GM12874 (cell line): ENCODE measurements at regions not wholly inside any gene's neighbourhood (a gene's known extent, or its start where the extent isn't known, plus 50 kb on each side); places are given as distances from the start of the nearest gene placed in this dataset.

Experiments used
- TF ChIP-seq, protein P1 (sequence below): IDR thresholded peaks from 2 replicates; pipeline ENCODE4 v1.5.1; 2011; ENCODE audit warnings: low read depth, mild to moderate bottlenecking, control low read depth, low read length, moderate library complexity; ENCODE audit not compliant: insufficient read depth

DNA sequence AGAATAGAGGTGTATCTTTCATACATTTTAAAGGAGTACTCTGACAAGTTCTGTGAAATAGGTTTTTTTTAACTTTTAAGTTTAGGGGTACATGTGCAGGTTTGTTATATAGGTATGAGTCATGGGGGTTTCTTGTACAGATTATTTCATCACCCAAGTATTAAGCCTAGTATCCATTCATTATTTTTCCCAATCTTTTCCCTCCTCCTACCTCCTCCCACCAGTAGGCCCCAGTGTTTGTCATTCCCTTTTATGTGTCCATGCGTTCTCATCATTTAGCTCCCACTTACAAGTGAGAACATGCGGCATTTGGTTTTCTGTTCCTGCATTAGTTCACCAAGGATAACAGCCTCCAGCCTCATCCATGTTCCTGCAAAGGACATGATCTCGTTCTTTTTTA lies 175.5 kb downstream of the CYB561 start:
- TF ChIP-seq, protein P1, sequence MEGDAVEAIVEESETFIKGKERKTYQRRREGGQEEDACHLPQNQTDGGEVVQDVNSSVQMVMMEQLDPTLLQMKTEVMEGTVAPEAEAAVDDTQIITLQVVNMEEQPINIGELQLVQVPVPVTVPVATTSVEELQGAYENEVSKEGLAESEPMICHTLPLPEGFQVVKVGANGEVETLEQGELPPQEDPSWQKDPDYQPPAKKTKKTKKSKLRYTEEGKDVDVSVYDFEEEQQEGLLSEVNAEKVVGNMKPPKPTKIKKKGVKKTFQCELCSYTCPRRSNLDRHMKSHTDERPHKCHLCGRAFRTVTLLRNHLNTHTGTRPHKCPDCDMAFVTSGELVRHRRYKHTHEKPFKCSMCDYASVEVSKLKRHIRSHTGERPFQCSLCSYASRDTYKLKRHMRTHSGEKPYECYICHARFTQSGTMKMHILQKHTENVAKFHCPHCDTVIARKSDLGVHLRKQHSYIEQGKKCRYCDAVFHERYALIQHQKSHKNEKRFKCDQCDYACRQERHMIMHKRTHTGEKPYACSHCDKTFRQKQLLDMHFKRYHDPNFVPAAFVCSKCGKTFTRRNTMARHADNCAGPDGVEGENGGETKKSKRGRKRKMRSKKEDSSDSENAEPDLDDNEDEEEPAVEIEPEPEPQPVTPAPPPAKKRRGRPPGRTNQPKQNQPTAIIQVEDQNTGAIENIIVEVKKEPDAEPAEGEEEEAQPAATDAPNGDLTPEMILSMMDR, result no peak

DNA sequence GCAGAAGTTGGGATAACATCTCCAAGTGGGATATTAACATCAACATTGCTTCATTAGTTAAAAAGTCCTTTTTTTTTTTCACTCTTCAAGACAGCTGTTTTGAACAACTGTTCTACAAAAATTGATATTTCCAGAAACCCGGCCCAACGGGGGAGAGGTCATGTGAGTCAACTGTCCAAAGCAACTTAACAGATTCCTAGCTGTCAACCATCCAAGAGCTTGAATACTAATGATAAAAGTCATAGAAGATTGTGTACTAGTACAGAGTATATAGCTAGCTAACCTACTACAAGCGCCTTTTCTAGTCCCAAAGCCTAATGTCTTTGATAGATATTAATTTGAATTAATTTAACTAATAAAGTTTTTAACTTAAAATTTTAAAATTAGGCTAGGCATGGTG lies 172.0 kb downstream of the CYB561 start:
- TF ChIP-seq, protein P1, result no peak

DNA sequence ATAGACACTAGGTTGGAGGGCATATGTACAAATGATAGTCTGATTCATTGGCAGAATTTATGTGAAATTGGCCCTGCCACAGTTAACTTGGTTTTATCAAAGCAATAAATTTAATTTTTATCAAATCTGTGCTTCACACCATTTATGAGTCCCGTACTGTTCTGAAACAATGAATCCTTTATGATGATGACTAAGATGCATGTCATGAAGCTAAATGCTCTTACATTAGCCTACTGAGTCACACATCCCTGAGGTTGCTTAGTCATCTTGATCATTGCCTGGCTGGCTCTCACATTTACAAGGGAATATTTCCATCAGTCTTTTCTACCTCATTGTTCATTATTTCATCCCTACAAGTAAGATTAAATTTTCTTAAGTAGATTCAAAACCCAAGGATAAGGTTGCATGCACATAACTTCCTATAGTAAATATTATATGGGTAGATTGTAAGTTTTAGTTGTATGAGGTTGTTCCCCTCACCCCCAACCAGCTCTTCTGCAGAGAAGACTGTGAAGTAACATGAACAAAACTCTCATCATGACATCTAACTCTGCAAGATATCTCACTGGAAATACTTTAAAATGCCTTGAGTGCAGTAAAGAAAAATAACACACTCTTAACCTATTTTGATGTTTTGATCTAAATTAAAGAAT lies 170.7 kb downstream of the CYB561 start:
- TF ChIP-seq, protein P1, result no peak

DNA sequence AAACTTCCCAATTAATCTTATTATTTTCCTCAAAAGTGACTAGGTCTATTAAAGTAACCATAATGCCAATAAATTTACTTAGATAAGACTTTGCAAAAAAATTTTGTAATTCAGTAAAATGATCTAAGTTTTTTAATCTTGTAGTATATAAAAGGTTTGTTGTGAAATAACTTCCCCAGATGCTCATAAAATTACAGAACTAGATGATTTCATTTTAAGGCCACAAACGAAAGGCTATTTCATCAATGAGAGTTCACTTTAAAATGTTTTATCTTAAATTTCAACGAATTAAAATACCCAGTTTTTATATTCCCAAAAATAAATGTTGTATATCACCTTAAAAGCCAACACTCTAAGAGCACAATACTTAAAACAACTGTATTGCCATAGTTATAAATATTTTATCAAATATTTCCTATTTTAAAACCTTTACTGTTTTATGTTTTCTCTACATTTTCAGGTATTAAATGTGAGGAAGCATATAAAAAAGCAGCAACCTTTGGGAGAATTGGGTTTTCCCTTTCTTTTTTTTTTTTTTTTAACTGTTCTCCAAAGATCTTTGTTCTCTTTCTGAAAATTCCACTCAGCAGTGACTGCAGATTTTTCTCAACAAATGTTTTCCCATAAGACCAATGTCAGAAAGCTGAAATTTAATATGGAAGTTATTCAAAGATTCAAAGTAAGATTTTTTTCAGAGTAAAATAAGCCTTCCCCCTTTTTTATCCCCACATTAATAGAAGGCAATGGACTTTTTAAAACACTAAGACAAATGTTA lies 169.9 kb downstream of the CYB561 start:
- TF ChIP-seq, protein P1, result no peak

DNA sequence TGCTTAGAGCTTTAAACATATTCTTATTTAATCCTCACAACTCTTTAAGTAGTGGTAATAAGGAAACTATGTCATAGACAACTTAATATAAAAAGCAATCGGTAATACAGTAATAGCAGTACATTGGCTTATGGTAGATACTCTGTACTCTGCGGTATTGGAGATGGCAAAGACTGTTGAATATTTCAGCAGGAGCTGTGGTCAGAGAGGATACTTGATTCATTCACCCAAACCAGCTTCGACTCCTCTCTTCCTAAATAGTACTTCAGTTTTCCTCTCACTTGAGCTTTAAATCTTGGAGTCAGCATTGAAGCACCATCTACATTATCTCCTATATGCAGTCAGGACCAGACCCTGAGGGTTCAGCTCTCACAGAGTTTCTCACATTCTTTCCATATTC lies 169.3 kb downstream of the CYB561 start:
- TF ChIP-seq, protein P1, result no peak

DNA sequence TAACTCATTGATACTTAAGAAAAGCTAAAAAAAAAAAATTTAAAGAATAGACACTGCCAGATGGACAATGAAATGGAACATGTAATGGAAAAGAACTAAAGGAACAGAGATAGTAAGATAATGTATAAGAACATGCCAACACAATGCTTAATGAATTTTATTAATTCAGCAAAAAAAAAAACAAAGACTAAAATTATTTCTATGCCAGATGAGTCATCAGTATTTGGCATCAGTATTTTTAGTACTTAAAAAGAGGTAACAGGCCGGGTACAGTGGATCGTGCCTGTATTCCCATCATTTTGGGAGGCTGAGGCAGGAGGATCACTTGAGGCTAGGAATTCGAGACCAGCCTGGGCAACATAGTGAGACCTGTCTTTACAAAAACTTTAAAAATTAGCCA lies 168.5 kb downstream of the CYB561 start:
- TF ChIP-seq, protein P1, result no peak

DNA sequence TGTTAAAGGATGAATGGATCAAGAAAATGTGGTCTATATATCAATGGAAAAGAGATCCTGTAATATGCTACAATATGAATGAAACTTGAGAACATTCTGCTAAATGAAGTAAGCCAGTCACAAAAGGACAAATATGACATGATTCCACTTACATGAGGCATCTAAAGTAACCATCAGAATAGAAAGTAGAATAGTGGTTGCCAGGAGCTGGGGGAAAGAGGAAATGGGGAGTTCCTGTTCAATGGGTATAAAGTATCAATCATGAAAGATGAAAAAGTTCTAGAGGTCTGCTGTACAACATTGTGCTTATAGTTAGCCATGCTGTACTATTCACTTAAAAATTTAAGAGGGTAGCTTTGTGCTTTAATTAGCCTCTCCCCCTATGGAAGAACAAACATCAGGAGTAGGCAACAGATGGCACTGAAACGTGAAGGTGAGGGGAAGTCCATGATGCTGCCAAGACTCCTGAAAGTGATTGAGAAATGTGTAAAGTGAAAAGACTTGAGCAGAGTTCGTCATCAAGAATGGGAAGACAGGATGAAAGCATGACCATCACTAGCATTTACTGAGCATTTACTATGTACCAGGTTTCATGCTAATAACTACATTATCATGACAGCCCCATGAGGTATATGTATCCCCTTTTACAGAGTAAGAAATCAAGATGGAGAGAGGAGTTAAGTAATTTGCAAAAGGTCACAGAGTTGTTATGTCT lies 167.2 kb downstream of the CYB561 start:
- TF ChIP-seq, protein P1, result no peak
